Hepatocyte (in vitro differentiated cells): ENCODE measurements at regions not wholly inside any gene's neighbourhood (a gene's known extent, or its start where the extent isn't known, plus 50 kb on each side); places are given as distances from the start of the nearest gene placed in this dataset.
"Not testable (repeated sequence)": the region's sequence is repeated elsewhere in the genome, so short reads cannot be mapped to it uniquely, and the experiment has no call there.

Source experiments
- DNase-seq: peaks from one replicate; pipeline ENCODE4 v3.0.0-alpha.2; 2016; ENCODE audit warnings: low spot score
- H2AFZ ChIP-seq: fragments of 200-600 bp; sonication (generic); 2 replicates; pipeline ENCODE4 v1.6.0; 2016; ENCODE audit warnings: antibody characterized with exemption, mild to moderate bottlenecking
- H3K27ac ChIP-seq: fragments of 200-600 bp; sonication (generic); 2 replicates; pipeline ENCODE4 v1.5.1; 2016; ENCODE audit warnings: mild to moderate bottlenecking
- H3K27me3 ChIP-seq: fragments of 200-600 bp; sonication (generic); 2 replicates; pipeline ENCODE4 v1.6.1; 2016
- H3K36me3 ChIP-seq: fragments of 200-600 bp; sonication (generic); replicated peaks from 2 replicates; pipeline ENCODE4 v1.5.1; 2016; ENCODE audit warnings: low read depth; ENCODE audit not compliant: insufficient read depth
- H3K4me1 ChIP-seq: fragments of 200-600 bp; sonication (generic); 2 replicates; pipeline ENCODE4 v1.5.1; 2016; ENCODE audit warnings: mild to moderate bottlenecking, moderate library complexity; ENCODE audit not compliant: insufficient read depth
- H3K4me2 ChIP-seq: fragments of 200-600 bp; sonication (generic); 2 replicates; pipeline ENCODE4 v1.6.0; 2016
- H3K4me3 ChIP-seq: fragments of 200-600 bp; sonication (generic); 2 replicates; pipeline ENCODE4 v1.5.1; 2016; ENCODE audit warnings: mild to moderate bottlenecking
- H3K79me2 ChIP-seq: fragments of 200-600 bp; sonication (generic); 2 replicates; pipeline ENCODE4 v1.6.0; 2017; ENCODE audit warnings: mild to moderate bottlenecking
- H3K9me2 ChIP-seq: fragments of 200-600 bp; sonication (generic); replicated peaks from 2 replicates; pipeline ENCODE4 v1.6.0; 2017; ENCODE audit warnings: mild to moderate bottlenecking; ENCODE audit not compliant: insufficient read depth
- H3K9me3 ChIP-seq: fragments of 200-600 bp; sonication (generic); 2 replicates; pipeline ENCODE4 v1.5.1; 2016; ENCODE audit warnings: low read depth, mild to moderate bottlenecking
- H4K20me1 ChIP-seq: fragments of 200-600 bp; sonication (generic); 2 replicates; pipeline ENCODE4 v1.6.0; 2016; ENCODE audit warnings: mild to moderate bottlenecking; ENCODE audit not compliant: insufficient read depth, poor library complexity, severe bottlenecking
- CTCF ChIP-seq: fragments of 200-600 bp; sonication (generic); IDR thresholded peaks from 2 replicates; pipeline ENCODE4 v1.5.1; 2016; ENCODE audit warnings: antibody characterized with exemption, mild to moderate bottlenecking; ENCODE audit not compliant: poor library complexity
- EZH2 ChIP-seq: fragments of 200-600 bp; sonication (generic); IDR thresholded peaks from 2 replicates; pipeline ENCODE4 v1.6.1; 2016; ENCODE audit warnings: antibody characterized with exemption, mild to moderate bottlenecking, borderline replicate concordance
- EZH2phosphoT487 ChIP-seq: fragments of 200-600 bp; sonication (generic); IDR thresholded peaks from one replicate; pipeline ENCODE4 v1.6.1; 2018; ENCODE audit warnings: antibody characterized with exemption, mild to moderate bottlenecking, low read depth, moderate library complexity; ENCODE audit not compliant: unreplicated experiment, severe bottlenecking
- WGBS: methylation state at CpG from one replicate; pipeline ENCODE4 v1.1.6; 2016; ENCODE audit warnings: low lambda C conversion rate; ENCODE audit errors: missing lambda C conversion rate; 5-methylcytosine and 5-hydroxymethylcytosine counted together

- Histone ChIP-seq H2AFZ (no peak overlapping the region), H4K20me1 (no peaks in the 10 kb centered on the region), H3K4me2 (no peak overlapping the region), H3K9me3 (no peaks in the 10 kb centered on the region), H3K4me1 (no peaks in the 10 kb centered on the region), H3K27me3 (no peaks in the 10 kb centered on the region), H3K79me2 (no peaks in the 10 kb centered on the region), H3K27ac (no peak overlapping the region), H3K9me2 (no peaks in the 10 kb centered on the region), H3K4me3 (no peak overlapping the region), H3K36me3 (no peaks in the 10 kb centered on the region)
- TF ChIP-seq CTCF (no peak), EZH2phosphoT487 (no peak)
- no peak for DNase-seq
Measured at GRCh38 chr3:165669504-165669903, 167.7 kb downstream of the BCHE start.

- DNase-seq, result no peak
- Histone ChIP-seq H2AFZ (no peak overlapping the region), H3K36me3 (no peaks in the 10 kb centered on the region), H3K27me3 (no peaks in the 10 kb centered on the region), H3K9me2 (no peaks in the 10 kb centered on the region), H3K27ac (no peak overlapping the region), H3K4me3 (no peak overlapping the region), H3K79me2 (no peaks in the 10 kb centered on the region), H3K4me2 (no peak overlapping the region), H4K20me1 (no peaks in the 10 kb centered on the region), H3K9me3 (no peaks in the 10 kb centered on the region), H3K4me1 (no peaks in the 10 kb centered on the region)
- no peak for TF ChIP-seq CTCF
- TF ChIP-seq EZH2phosphoT487, result no peak
- no peak for TF ChIP-seq EZH2
- 86% methylated on average over 2 of the region's 2 CpGs for WGBS
Measured at GRCh38 chr3:165667676-165668075, 169.5 kb downstream of the BCHE start.

- TF ChIP-seq EZH2phosphoT487, result no peak
- TF ChIP-seq EZH2, result no peak
- TF ChIP-seq CTCF, result no peak
- no peak overlapping the region for H3K27ac ChIP-seq
- no peaks in the 10 kb centered on the region for H3K4me1 ChIP-seq
Measured at GRCh38 chr3:165658027-165658426, 179.2 kb downstream of the BCHE start.

GRCh38 chr3:165653130-165653778 is 184.0 kb downstream of the BCHE start:
- TF ChIP-seq EZH2, result no peak
- TF ChIP-seq CTCF, result no peak
- TF ChIP-seq EZH2phosphoT487, result no peak
- 38% methylated on average over 1 of the region's 1 CpG for WGBS
- DNase-seq, result no peak

More at GRCh38 chr3:165658027-165658426, 179.2 kb downstream of the BCHE start:
- no peak overlapping the region for H3K4me3 ChIP-seq
- no peak for DNase-seq
- no peaks in the 10 kb centered on the region for H3K27me3 ChIP-seq
- H2AFZ ChIP-seq, result no peak overlapping the region
- no peaks in the 10 kb centered on the region for H3K9me3 ChIP-seq
- no peaks in the 10 kb centered on the region for H3K36me3 ChIP-seq
- no peaks in the 10 kb centered on the region for H3K79me2 ChIP-seq
- no peak overlapping the region for H3K4me2 ChIP-seq
- no peaks in the 10 kb centered on the region for H3K9me2 ChIP-seq
- 90% methylated on average over 2 of the region's 2 CpGs for WGBS
- H4K20me1 ChIP-seq, result no peaks in the 10 kb centered on the region

GRCh38 chr3:165649282-165649681 is 187.9 kb downstream of the BCHE start:
- DNase-seq, H4K20me1 ChIP-seq, H3K79me2 ChIP-seq, H3K4me1 ChIP-seq, H3K36me3 ChIP-seq, H3K27me3 ChIP-seq, H3K4me3 ChIP-seq, H3K9me2 ChIP-seq, H3K9me3 ChIP-seq, H3K4me2 ChIP-seq, H2AFZ ChIP-seq, H3K27ac ChIP-seq: not testable (repeated sequence)
- WGBS, result 98% methylated on average over 22 of the region's 30 CpGs

More at GRCh38 chr3:165653130-165653778, 184.0 kb downstream of the BCHE start:
- no peak overlapping the region for H3K4me3 ChIP-seq
- no peaks in the 10 kb centered on the region for H3K27me3 ChIP-seq
- no peak overlapping the region for H3K27ac ChIP-seq
- H3K9me2 ChIP-seq, result no peaks in the 10 kb centered on the region
- H4K20me1 ChIP-seq, result no peaks in the 10 kb centered on the region
- H3K36me3 ChIP-seq, result no peaks in the 10 kb centered on the region
- H3K9me3 ChIP-seq, result no peaks in the 10 kb centered on the region
- H3K4me2 ChIP-seq, result no peak overlapping the region
- no peaks in the 10 kb centered on the region for H3K79me2 ChIP-seq
- H2AFZ ChIP-seq, result peak overlapping the region; percentile 19
- no peaks in the 10 kb centered on the region for H3K4me1 ChIP-seq
